ENCODE measurements at regions not wholly inside any gene's neighbourhood (a gene's known extent, or its start where the extent isn't known, plus 50 kb on each side); places are given as distances from the start of the nearest gene placed in this dataset.
A peak's percentile ranks its signal among the peaks of the same experiment; 100 is the strongest.

- Histone ChIP-seq H2BK15ac (replicated peaks; ENCODE audit: low read depth) (no peak overlapping the region), H3K79me1 (ENCODE audit: low read length) (no peaks in the 10 kb centered on the region), H3K4ac (ENCODE audit: low read depth, low read length) (no peak overlapping the region), H3K27me3 (ENCODE audit: insufficient read depth, low read length, poor library complexity) (no peaks in the 10 kb centered on the region), H3K4me2 (ENCODE audit: low read length) (no peak overlapping the region), H3K9ac (ENCODE audit: low read length) (no peak overlapping the region), H3K23ac (ENCODE audit: low read length) (no peak overlapping the region), H2BK5ac (ENCODE audit: low read length) (no peak overlapping the region), H3K27ac (ENCODE audit: low read depth, low read length) (no peak overlapping the region), H3K56ac (ENCODE audit: low read length) (no peak overlapping the region), H4K8ac (ENCODE audit: low read depth, low read length) (no peak overlapping the region), H3K36me3 (ENCODE audit: control insufficient read depth, insufficient read depth, low read length) (no peaks in the 10 kb centered on the region), H4K5ac (ENCODE audit: low read length) (no peak overlapping the region), H2AK5ac (ENCODE audit: low read length) (no peak overlapping the region), H3K4me1 (ENCODE audit: control insufficient read depth, low read depth, low read length) (no peaks in the 10 kb centered on the region), H3K18ac (ENCODE audit: low read length) (no peak overlapping the region), H2BK120ac (ENCODE audit: low read depth, low read length) (no peak overlapping the region), H3K4me3 (ENCODE audit: low read length) (no peak overlapping the region), H3K79me2 (ENCODE audit: control insufficient read depth, insufficient read depth, low read length) (no peaks in the 10 kb centered on the region)
- DNase-seq: no peak
- WGBS (ENCODE audit: extremely low coverage, insufficient coverage, low lambda C conversion rate): no CpG with 5 or more reads among the region's 2 CpGs
Measured at GRCh38 chr4:38281371-38282071, 321.3 kb downstream of the PTTG2 start.

- no peak for DNase-seq
- Histone ChIP-seq H3K56ac (ENCODE audit: low read length) (no peak overlapping the region), H3K79me1 (ENCODE audit: low read length) (no peaks in the 10 kb centered on the region), H3K4me2 (ENCODE audit: low read length) (no peak overlapping the region), H3K18ac (ENCODE audit: low read length) (no peak overlapping the region), H3K27ac (ENCODE audit: low read depth, low read length) (no peak overlapping the region), H2BK15ac (replicated peaks; ENCODE audit: low read depth) (no peak overlapping the region), H4K5ac (ENCODE audit: low read length) (no peak overlapping the region), H2AK5ac (ENCODE audit: low read length) (no peak overlapping the region), H3K9ac (ENCODE audit: low read length) (no peak overlapping the region), H3K4me1 (ENCODE audit: control insufficient read depth, low read depth, low read length) (no peaks in the 10 kb centered on the region), H3K79me2 (ENCODE audit: control insufficient read depth, insufficient read depth, low read length) (no peaks in the 10 kb centered on the region), H3K4me3 (ENCODE audit: low read length) (no peak overlapping the region), H4K8ac (ENCODE audit: low read depth, low read length) (no peak overlapping the region), H3K27me3 (ENCODE audit: insufficient read depth, low read length, poor library complexity) (no peaks in the 10 kb centered on the region), H3K36me3 (ENCODE audit: control insufficient read depth, insufficient read depth, low read length) (no peaks in the 10 kb centered on the region), H3K4ac (ENCODE audit: low read depth, low read length) (no peak overlapping the region), H3K23ac (ENCODE audit: low read length) (no peak overlapping the region), H2BK120ac (ENCODE audit: low read depth, low read length) (no peak overlapping the region), H2BK5ac (ENCODE audit: low read length) (no peak overlapping the region)
- 100% methylated on average over 2 of the region's 3 CpGs for WGBS (ENCODE audit: extremely low coverage, insufficient coverage, low lambda C conversion rate)
Measured at GRCh38 chr4:38283724-38284123, 323.5 kb downstream of the PTTG2 start.

- no peak for DNase-seq
- WGBS (ENCODE audit: extremely low coverage, insufficient coverage, low lambda C conversion rate): no CpG with 5 or more reads among the region's 2 CpGs
Measured at GRCh38 chr4:38284294-38285030, 324.3 kb downstream of the PTTG2 start.

GRCh38 chr4:38287101-38287851 is 327.1 kb downstream of the PTTG2 start:
- Histone ChIP-seq H2AK5ac (ENCODE audit: low read length) (no peak overlapping the region), H3K36me3 (ENCODE audit: control insufficient read depth, insufficient read depth, low read length) (no peaks in the 10 kb centered on the region), H3K4ac (ENCODE audit: low read depth, low read length) (no peak overlapping the region), H3K18ac (ENCODE audit: low read length) (no peak overlapping the region), H3K27me3 (ENCODE audit: insufficient read depth, low read length, poor library complexity) (no peaks in the 10 kb centered on the region), H4K5ac (ENCODE audit: low read length) (no peak overlapping the region), H2BK120ac (ENCODE audit: low read depth, low read length) (no peak overlapping the region), H2BK15ac (replicated peaks; ENCODE audit: low read depth) (no peak overlapping the region), H3K79me1 (ENCODE audit: low read length) (no peaks in the 10 kb centered on the region), H3K4me3 (ENCODE audit: low read length) (no peak overlapping the region), H3K9ac (ENCODE audit: low read length) (no peak overlapping the region), H2BK5ac (ENCODE audit: low read length) (no peak overlapping the region), H3K56ac (ENCODE audit: low read length) (no peak overlapping the region), H3K27ac (ENCODE audit: low read depth, low read length) (no peak overlapping the region), H3K4me1 (ENCODE audit: control insufficient read depth, low read depth, low read length) (no peaks in the 10 kb centered on the region), H3K23ac (ENCODE audit: low read length) (no peak overlapping the region), H3K4me2 (ENCODE audit: low read length) (no peak overlapping the region), H3K79me2 (ENCODE audit: control insufficient read depth, insufficient read depth, low read length) (no peaks in the 10 kb centered on the region), H4K8ac (ENCODE audit: low read depth, low read length) (no peak overlapping the region)
- no CpG with 5 or more reads among the region's 10 CpGs for WGBS (ENCODE audit: extremely low coverage, insufficient coverage, low lambda C conversion rate)
- peak; percentile 21 for DNase-seq

More at GRCh38 chr4:38284294-38285030, 324.3 kb downstream of the PTTG2 start:
- Histone ChIP-seq H3K4me1 (ENCODE audit: control insufficient read depth, low read depth, low read length) (no peaks in the 10 kb centered on the region), H3K56ac (ENCODE audit: low read length) (no peak overlapping the region), H2AK5ac (ENCODE audit: low read length) (no peak overlapping the region), H3K27me3 (ENCODE audit: insufficient read depth, low read length, poor library complexity) (no peaks in the 10 kb centered on the region), H3K4me2 (ENCODE audit: low read length) (no peak overlapping the region), H3K79me1 (ENCODE audit: low read length) (no peaks in the 10 kb centered on the region), H3K23ac (ENCODE audit: low read length) (no peak overlapping the region), H2BK5ac (ENCODE audit: low read length) (no peak overlapping the region), H3K4ac (ENCODE audit: low read depth, low read length) (no peak overlapping the region), H3K79me2 (ENCODE audit: control insufficient read depth, insufficient read depth, low read length) (no peaks in the 10 kb centered on the region), H2BK120ac (ENCODE audit: low read depth, low read length) (no peak overlapping the region), H2BK15ac (replicated peaks; ENCODE audit: low read depth) (no peak overlapping the region), H4K8ac (ENCODE audit: low read depth, low read length) (no peak overlapping the region), H4K5ac (ENCODE audit: low read length) (no peak overlapping the region), H3K4me3 (ENCODE audit: low read length) (no peak overlapping the region), H3K9ac (ENCODE audit: low read length) (no peak overlapping the region), H3K36me3 (ENCODE audit: control insufficient read depth, insufficient read depth, low read length) (no peaks in the 10 kb centered on the region), H3K27ac (ENCODE audit: low read depth, low read length) (no peak overlapping the region), H3K18ac (ENCODE audit: low read length) (no peak overlapping the region)

GRCh38 chr4:38289553-38289952 is 329.4 kb downstream of the PTTG2 start:
- H3K56ac ChIP-seq (ENCODE audit: low read length): no peak overlapping the region
- H3K18ac ChIP-seq (ENCODE audit: low read length): no peak overlapping the region
- H2BK120ac ChIP-seq (ENCODE audit: low read depth, low read length): no peak overlapping the region
- no peak overlapping the region for H4K5ac ChIP-seq (ENCODE audit: low read length)
- H3K9ac ChIP-seq (ENCODE audit: low read length): no peak overlapping the region
- no peak overlapping the region for H3K4ac ChIP-seq (ENCODE audit: low read depth, low read length)
- H3K27me3 ChIP-seq (ENCODE audit: insufficient read depth, low read length, poor library complexity): no peaks in the 10 kb centered on the region
- no peak for DNase-seq
- H3K23ac ChIP-seq (ENCODE audit: low read length): no peak overlapping the region
- no peak overlapping the region for H3K27ac ChIP-seq (ENCODE audit: low read depth, low read length)
- no peak overlapping the region for H3K4me2 ChIP-seq (ENCODE audit: low read length)
- H2AK5ac ChIP-seq (ENCODE audit: low read length): no peak overlapping the region
- no peak overlapping the region for H4K8ac ChIP-seq (ENCODE audit: low read depth, low read length)
- H3K36me3 ChIP-seq (ENCODE audit: control insufficient read depth, insufficient read depth, low read length): no peaks in the 10 kb centered on the region
- H3K4me1 ChIP-seq (ENCODE audit: control insufficient read depth, low read depth, low read length): no peaks in the 10 kb centered on the region
- no peak overlapping the region for H3K4me3 ChIP-seq (ENCODE audit: low read length)
- no CpG with 5 or more reads among the region's 1 CpG for WGBS (ENCODE audit: extremely low coverage, insufficient coverage, low lambda C conversion rate)
- no peak overlapping the region for H2BK15ac ChIP-seq (replicated peaks; ENCODE audit: low read depth)
- no peaks in the 10 kb centered on the region for H3K79me2 ChIP-seq (ENCODE audit: control insufficient read depth, insufficient read depth, low read length)
- H3K79me1 ChIP-seq (ENCODE audit: low read length): no peaks in the 10 kb centered on the region
- H2BK5ac ChIP-seq (ENCODE audit: low read length): no peak overlapping the region
